Neural progenitor cell (in vitro differentiated cells): ENCODE measurements at regions not wholly inside any gene's neighbourhood (a gene's known extent, or its start where the extent isn't known, plus 50 kb on each side); places are given as distances from the start of the nearest gene placed in this dataset.

Experiments used
- DNase-seq: peaks from one replicate; pipeline ENCODE4 v3.0.0-alpha.2; 2016; ENCODE audit warnings: low spot score
- H2AFZ ChIP-seq: fragments of 200-600 bp; sonication (generic); replicated peaks from 2 replicates; pipeline ENCODE4 v1.6.1; 2016; ENCODE audit warnings: antibody characterized with exemption
- H3F3A ChIP-seq: fragments of 200-600 bp; sonication (generic); 2 replicates; pipeline ENCODE4 v1.6.1; 2016; ENCODE audit warnings: antibody characterized with exemption, low read depth
- H3K27ac ChIP-seq: fragments of 200-600 bp; sonication (generic); 2 replicates; pipeline ENCODE4 v1.5.1; 2016; ENCODE audit warnings: mild to moderate bottlenecking
- H3K27me3 ChIP-seq: fragments of 200-600 bp; sonication (generic); 2 replicates; pipeline ENCODE4 v1.6.1; 2016; ENCODE audit warnings: mild to moderate bottlenecking, moderate library complexity
- H3K36me3 ChIP-seq: fragments of 200-600 bp; sonication (generic); 2 replicates; pipeline ENCODE4 v1.5.1; 2016
- H3K4me1 ChIP-seq: fragments of 200-600 bp; sonication (generic); 2 replicates; pipeline ENCODE4 v1.6.1; 2016; ENCODE audit warnings: mixed run types
- H3K4me2 ChIP-seq: fragments of 200-600 bp; sonication (generic); 2 replicates; pipeline ENCODE4 v1.6.1; 2016
- H3K4me3 ChIP-seq: fragments of 200-600 bp; sonication (generic); 2 replicates; pipeline ENCODE4 v1.5.1; 2016
- H3K79me2 ChIP-seq: fragments of 200-600 bp; sonication (generic); 2 replicates; pipeline ENCODE4 v1.6.1; 2016; ENCODE audit warnings: low read depth
- H3K9ac ChIP-seq: fragments of 200-600 bp; sonication (generic); 2 replicates; pipeline ENCODE4 v1.6.1; 2016
- H3K9me3 ChIP-seq: fragments of 200-600 bp; sonication (generic); 2 replicates; pipeline ENCODE4 v1.5.1; 2016; ENCODE audit warnings: low read depth
- H4K20me1 ChIP-seq: fragments of 200-600 bp; sonication (generic); 2 replicates; pipeline ENCODE4 v1.6.1; 2016; ENCODE audit warnings: low read depth
- H3K27ac Mint-ChIP-seq: 3 replicates; pipeline ENCODE4 v1.8.0; 2021; ENCODE audit warnings: mixed read lengths
- H3K27me3 Mint-ChIP-seq: 2 replicates; pipeline ENCODE4 v1.8.0; 2022; ENCODE audit warnings: low read depth, mild to moderate bottlenecking, inconsistent platforms, moderate library complexity, mixed read lengths; ENCODE audit not compliant: insufficient read depth
- H3K36me3 Mint-ChIP-seq: 3 replicates; pipeline ENCODE4 v1.8.0; 2021; ENCODE audit warnings: mixed read lengths
- H3K4me1 Mint-ChIP-seq: 3 replicates; pipeline ENCODE4 v1.8.0; 2021; ENCODE audit warnings: mixed read lengths
- H3K4me3 Mint-ChIP-seq: 3 replicates; pipeline ENCODE4 v1.8.0; 2021; ENCODE audit warnings: mild to moderate bottlenecking, moderate library complexity, mixed read lengths
- H3K9me3 Mint-ChIP-seq: 3 replicates; pipeline ENCODE4 v1.8.0; 2020; ENCODE audit warnings: mixed read lengths
- EZH2 ChIP-seq: fragments of 200-600 bp; sonication (generic); IDR thresholded peaks from 2 replicates; pipeline ENCODE4 v1.6.1; 2017; ENCODE audit warnings: antibody characterized with exemption, mild to moderate bottlenecking, moderate library complexity
- EZH2phosphoT487 ChIP-seq: fragments of 200-600 bp; sonication (generic); IDR thresholded peaks from 2 replicates; pipeline ENCODE4 v1.6.1; 2017; ENCODE audit warnings: antibody characterized with exemption
- TF ChIP-seq, protein P1 (sequence below): fragments of 200-600 bp; sonication (generic); IDR thresholded peaks from 2 replicates; pipeline ENCODE4 v1.5.1; 2017; ENCODE audit warnings: antibody characterized with exemption, mild to moderate bottlenecking

DNA sequence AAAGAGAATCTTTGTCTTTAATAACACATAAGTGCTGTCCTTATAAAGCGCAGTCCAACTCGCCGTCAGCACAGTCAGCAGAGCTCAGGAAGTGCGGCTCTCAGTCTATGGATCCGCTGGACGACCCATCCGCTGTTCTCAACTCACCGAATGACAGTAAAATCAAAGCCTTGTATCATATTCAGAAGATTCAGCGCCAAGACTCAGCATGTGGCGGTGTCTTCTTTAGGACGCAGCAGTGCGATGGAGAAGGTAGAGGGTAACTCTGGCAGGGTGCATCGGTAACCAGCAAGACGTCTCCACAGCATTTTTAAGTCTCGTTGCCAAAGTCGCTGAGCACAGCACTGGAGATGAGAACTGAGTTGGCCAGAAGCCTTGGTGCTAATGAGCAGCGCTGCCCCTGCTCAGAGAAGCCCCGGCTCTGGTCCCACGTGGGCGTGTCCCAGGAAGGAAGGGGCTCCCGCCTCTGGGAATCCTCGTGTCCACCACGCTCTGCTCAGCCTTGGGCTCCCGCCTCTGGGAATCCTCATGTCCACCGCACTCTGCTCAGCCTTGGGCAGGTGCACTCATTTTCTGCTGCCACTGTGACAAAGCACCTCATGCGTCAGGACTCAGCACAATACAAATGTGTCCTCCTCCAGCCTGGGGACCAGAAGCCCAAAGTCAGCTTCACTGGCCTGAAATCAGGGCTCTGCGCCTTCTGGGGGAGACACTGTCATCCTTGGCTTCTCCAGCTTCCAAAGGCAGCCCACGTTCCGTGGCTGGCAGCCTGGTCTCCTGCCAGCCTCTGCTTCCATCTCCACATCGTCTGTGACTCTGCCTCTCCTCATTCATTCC is 238.0 kb upstream of the SALL3 start:
- no peaks in the 10 kb centered on the region for H3K9me3 Mint-ChIP-seq
- Histone ChIP-seq H3K4me3 (no peak overlapping the region), H3F3A (no peaks in the 10 kb centered on the region), H3K36me3 (no peaks in the 10 kb centered on the region), H3K27ac (no peak overlapping the region), H3K79me2 (no peaks in the 10 kb centered on the region), H4K20me1 (no peaks in the 10 kb centered on the region), H3K4me1 (no peaks in the 10 kb centered on the region), H3K4me2 (no peak overlapping the region), H2AFZ (no peak overlapping the region), H3K27me3 (no peaks in the 10 kb centered on the region), H3K9me3 (no peaks in the 10 kb centered on the region), H3K9ac (no peak overlapping the region)
- peaks cover 9% of the 10 kb centered on the region for H3K4me1 Mint-ChIP-seq
- H3K4me3 Mint-ChIP-seq: no peak overlapping the region
- TF ChIP-seq EZH2 (no peak), EZH2phosphoT487 (no peak)
- TF ChIP-seq, protein P1, sequence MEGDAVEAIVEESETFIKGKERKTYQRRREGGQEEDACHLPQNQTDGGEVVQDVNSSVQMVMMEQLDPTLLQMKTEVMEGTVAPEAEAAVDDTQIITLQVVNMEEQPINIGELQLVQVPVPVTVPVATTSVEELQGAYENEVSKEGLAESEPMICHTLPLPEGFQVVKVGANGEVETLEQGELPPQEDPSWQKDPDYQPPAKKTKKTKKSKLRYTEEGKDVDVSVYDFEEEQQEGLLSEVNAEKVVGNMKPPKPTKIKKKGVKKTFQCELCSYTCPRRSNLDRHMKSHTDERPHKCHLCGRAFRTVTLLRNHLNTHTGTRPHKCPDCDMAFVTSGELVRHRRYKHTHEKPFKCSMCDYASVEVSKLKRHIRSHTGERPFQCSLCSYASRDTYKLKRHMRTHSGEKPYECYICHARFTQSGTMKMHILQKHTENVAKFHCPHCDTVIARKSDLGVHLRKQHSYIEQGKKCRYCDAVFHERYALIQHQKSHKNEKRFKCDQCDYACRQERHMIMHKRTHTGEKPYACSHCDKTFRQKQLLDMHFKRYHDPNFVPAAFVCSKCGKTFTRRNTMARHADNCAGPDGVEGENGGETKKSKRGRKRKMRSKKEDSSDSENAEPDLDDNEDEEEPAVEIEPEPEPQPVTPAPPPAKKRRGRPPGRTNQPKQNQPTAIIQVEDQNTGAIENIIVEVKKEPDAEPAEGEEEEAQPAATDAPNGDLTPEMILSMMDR: no peak
- H3K27ac Mint-ChIP-seq: no peak overlapping the region
- H3K27me3 Mint-ChIP-seq: peaks cover 6% of the 10 kb centered on the region
- H3K36me3 Mint-ChIP-seq: no peaks in the 10 kb centered on the region
- DNase-seq: no peak

DNA sequence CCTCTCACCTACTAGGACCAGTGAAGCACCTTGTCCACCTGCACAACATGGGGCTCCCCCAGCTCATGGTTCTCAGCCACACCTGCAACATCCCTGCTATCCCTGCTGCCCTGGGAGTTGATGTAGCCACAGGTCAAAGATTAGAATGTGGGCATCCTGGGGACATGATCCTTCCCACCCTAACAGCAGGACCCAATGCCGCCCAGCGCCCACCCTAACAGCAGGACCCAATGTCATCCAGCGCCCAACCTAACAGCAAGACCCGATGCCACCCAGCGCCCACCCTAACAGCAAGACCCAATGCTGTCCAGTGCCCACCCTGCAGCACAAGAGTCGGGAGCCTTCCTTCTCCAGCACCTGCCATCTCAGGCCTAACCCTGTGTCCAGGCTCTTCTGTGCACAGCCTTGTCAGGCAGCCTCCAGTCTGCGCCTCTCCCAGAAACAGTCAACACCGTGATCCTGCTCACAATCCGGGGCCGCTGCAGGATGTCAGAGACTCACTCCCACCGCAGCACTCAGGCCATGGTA is 237.3 kb upstream of the SALL3 start:
- no peak overlapping the region for H3K27ac ChIP-seq
- no peaks in the 10 kb centered on the region for H3F3A ChIP-seq
- no peak for DNase-seq
- TF ChIP-seq EZH2phosphoT487 (no peak), EZH2 (no peak)
- TF ChIP-seq, protein P1: no peak
- no peaks in the 10 kb centered on the region for H3K9me3 ChIP-seq
- H3K9ac ChIP-seq: no peak overlapping the region
- Mint-ChIP-seq H3K9me3 (no peaks in the 10 kb centered on the region), H3K36me3 (no peaks in the 10 kb centered on the region), H3K27ac (no peak overlapping the region), H3K4me1 (peaks cover 9% of the 10 kb centered on the region), H3K4me3 (no peak overlapping the region), H3K27me3 (peaks cover 6% of the 10 kb centered on the region)
- H3K27me3 ChIP-seq: no peaks in the 10 kb centered on the region
- H3K4me3 ChIP-seq: no peak overlapping the region
- no peaks in the 10 kb centered on the region for H3K4me1 ChIP-seq
- H4K20me1 ChIP-seq: no peaks in the 10 kb centered on the region
- H3K4me2 ChIP-seq: no peak overlapping the region
- H2AFZ ChIP-seq: no peak overlapping the region
- no peaks in the 10 kb centered on the region for H3K79me2 ChIP-seq
- H3K36me3 ChIP-seq: no peaks in the 10 kb centered on the region

DNA sequence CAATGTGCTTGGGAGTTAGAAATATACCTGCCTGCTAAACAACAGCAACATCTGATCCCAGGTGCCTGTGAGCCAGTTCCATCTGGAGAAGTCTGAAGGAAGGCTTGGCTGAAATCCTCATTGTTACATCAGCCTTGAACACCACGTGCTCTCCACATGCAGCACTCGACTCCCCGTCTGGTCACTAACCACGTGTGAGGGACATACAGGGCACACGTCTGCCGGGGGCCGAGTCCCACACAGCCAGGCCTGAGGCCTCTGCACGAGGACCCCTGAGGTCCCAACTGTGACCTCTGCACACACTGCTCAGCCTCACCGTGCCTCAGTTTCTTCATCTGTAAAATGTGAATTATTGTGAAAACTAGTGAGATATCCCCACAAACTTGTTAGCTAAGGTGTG is 236.5 kb upstream of the SALL3 start:
- Histone ChIP-seq H3K4me2 (no peak overlapping the region), H3K79me2 (no peaks in the 10 kb centered on the region), H3K4me3 (no peak overlapping the region), H3K9me3 (no peaks in the 10 kb centered on the region), H3K27me3 (no peaks in the 10 kb centered on the region), H4K20me1 (no peaks in the 10 kb centered on the region), H3K4me1 (no peaks in the 10 kb centered on the region), H2AFZ (no peak overlapping the region), H3F3A (no peaks in the 10 kb centered on the region), H3K36me3 (no peaks in the 10 kb centered on the region), H3K9ac (no peak overlapping the region), H3K27ac (no peak overlapping the region)
- Mint-ChIP-seq H3K36me3 (no peaks in the 10 kb centered on the region), H3K9me3 (no peaks in the 10 kb centered on the region), H3K4me1 (peaks cover 9% of the 10 kb centered on the region), H3K27ac (no peak overlapping the region), H3K27me3 (peaks cover 6% of the 10 kb centered on the region), H3K4me3 (no peak overlapping the region)
- DNase-seq: no peak
- no peak for TF ChIP-seq EZH2phosphoT487
- TF ChIP-seq, protein P1: no peak
